ENCODE measurements at regions not wholly inside any gene's neighbourhood (a gene's known extent, or its start where the extent isn't known, plus 50 kb on each side); places are given as distances from the start of the nearest gene placed in this dataset.

DNA sequence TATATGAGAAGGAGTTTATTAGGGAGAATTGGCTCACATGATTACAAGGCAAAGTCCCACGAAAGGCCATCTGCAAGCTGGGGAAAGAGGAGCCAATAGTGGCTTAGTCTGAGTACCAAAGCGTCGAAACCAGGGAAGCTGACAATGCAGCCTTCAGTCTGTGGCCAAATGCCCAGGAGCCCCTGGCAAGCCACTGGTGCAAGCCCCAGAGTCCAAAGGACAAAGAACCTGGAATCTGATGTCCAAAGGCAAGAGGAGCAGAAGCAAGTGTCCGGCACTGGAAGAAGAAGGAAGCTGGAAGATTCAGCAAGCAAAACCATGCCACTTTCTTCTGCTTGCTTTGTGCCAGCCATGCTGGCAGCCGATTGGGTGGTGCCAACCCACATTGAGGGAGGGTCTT is 74.3 kb upstream of the NPAS2 start (continued):
- TF ChIP-seq BHLHE40 (IDR thresholded peaks at IDR 0.05; ENCODE audit: borderline replicate concordance in 1 of 2, low read depth in 2 of 2, low read length in 1 of 2) (no peak), JUND (IDR thresholded peaks at IDR 0.05; ENCODE audit: low read depth, low read length) (no peak)

DNA sequence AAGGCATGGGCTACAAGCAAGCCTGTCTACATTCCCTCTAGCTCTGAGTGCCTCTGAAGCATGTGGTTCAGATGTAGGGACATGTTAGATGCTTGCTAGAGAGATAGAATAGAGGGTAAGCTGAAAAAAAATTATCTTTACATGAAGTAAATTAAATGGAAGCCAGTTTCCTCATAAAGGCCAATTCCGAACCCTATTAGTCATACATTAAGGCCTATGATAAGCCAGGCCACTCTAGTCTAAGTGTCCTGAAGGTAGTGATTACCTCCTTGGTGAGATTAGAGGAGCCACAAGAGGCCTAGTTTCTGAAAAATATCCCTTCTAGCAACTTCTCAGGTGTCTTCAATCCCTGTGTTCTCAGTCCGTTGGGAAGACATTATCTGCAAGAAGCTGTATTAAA is 72.4 kb upstream of the NPAS2 start:
- H3K36me3 ChIP-seq (ENCODE audit: control insufficient read depth in 2 of 2, insufficient read depth in 2 of 2, low read length in 1 of 2) = no peaks in the 10 kb centered on the region
- no peaks in the 10 kb centered on the region; a peak in 1 of 4 replicates for H3K27me3 ChIP-seq (replicated peaks in 1 of 2; ENCODE audit: control insufficient read depth in 2 of 2, insufficient read depth in 2 of 2, low read length in 1 of 2)
- POLR2A ChIA-PET = no interaction called here
- H3K27ac ChIP-seq (ENCODE audit: control insufficient read depth, insufficient read depth) = no peak overlapping the region
- no peaks in the 10 kb centered on the region for H4K20me1 ChIP-seq (ENCODE audit: control insufficient read depth, insufficient read depth)
- SMC1A ChIA-PET (ENCODE audit: uncharacterized antibody, unreplicated experiment) = no interaction called here
- DNase-seq (ENCODE audit: low read depth, low spot score) (no peak), ATAC-seq (no peak), FAIRE-seq (no peak)
- BruUV-seq (replicated peaks) = no TSS peak
- H3K79me2 ChIP-seq (ENCODE audit: control insufficient read depth, insufficient read depth, low read length) = no peaks in the 10 kb centered on the region
- no peak overlapping the region for H3K9ac ChIP-seq (ENCODE audit: control insufficient read depth, insufficient read depth, low read length)
- intact Hi-C loops (cut with micrococcal nuclease; ENCODE audit: unreplicated experiment) (no loop called here), in situ Hi-C loops (cut with MboI) (no loop called here)
- CTCF ChIA-PET = no interaction called here
- H3K4me1 ChIP-seq (ENCODE audit: control insufficient read depth, insufficient read depth, low read length) = no peaks in the 10 kb centered on the region
- no peaks in the 10 kb centered on the region for H3K9me3 ChIP-seq (replicated peaks; ENCODE audit: control insufficient read depth, insufficient read depth, low read length)
- no peak overlapping the region for H3K4me3 ChIP-seq
- H3K4me2 ChIP-seq (ENCODE audit: control insufficient read depth, insufficient read depth) = no peak overlapping the region
- RAD21 ChIA-PET (ENCODE audit: unreplicated experiment) = no interaction called here
- 21% methylated on average over 2 of the region's 2 CpGs for WGBS (ENCODE audit: insufficient coverage, insufficient replicate concordance, low lambda C conversion rate, missing lambda C conversion rate)
- H2AFZ ChIP-seq (ENCODE audit: control insufficient read depth, low read depth, low read length) = no peak overlapping the region
- no peak for TF ChIP-seq PAX8 (IDR thresholded peaks at IDR 0.05)
- TF ChIP-seq, protein P1, sequence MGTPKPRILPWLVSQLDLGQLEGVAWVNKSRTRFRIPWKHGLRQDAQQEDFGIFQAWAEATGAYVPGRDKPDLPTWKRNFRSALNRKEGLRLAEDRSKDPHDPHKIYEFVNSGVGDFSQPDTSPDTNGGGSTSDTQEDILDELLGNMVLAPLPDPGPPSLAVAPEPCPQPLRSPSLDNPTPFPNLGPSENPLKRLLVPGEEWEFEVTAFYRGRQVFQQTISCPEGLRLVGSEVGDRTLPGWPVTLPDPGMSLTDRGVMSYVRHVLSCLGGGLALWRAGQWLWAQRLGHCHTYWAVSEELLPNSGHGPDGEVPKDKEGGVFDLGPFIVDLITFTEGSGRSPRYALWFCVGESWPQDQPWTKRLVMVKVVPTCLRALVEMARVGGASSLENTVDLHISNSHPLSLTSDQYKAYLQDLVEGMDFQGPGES (IDR thresholded peaks at IDR 0.05) = no peak
- TF ChIP-seq SMAD5 (IDR thresholded peaks at IDR 0.05; ENCODE audit: low read depth) = no peak
- TF ChIP-seq HDAC6 (IDR thresholded peaks at IDR 0.05; ENCODE audit: unreplicated experiment) = no peak
- TF ChIP-seq SIX5 (IDR thresholded peaks at IDR 0.05; ENCODE audit: low read depth, low read length, severe bottlenecking) = no peak
- TF ChIP-seq MTA3 (IDR thresholded peaks at IDR 0.05; ENCODE audit: borderline replicate concordance, low read length) = no peak
- no peak for TF ChIP-seq MYB (IDR thresholded peaks at IDR 0.05; ENCODE audit: borderline replicate concordance, low read depth, low read length)
- TF ChIP-seq, protein P2, sequence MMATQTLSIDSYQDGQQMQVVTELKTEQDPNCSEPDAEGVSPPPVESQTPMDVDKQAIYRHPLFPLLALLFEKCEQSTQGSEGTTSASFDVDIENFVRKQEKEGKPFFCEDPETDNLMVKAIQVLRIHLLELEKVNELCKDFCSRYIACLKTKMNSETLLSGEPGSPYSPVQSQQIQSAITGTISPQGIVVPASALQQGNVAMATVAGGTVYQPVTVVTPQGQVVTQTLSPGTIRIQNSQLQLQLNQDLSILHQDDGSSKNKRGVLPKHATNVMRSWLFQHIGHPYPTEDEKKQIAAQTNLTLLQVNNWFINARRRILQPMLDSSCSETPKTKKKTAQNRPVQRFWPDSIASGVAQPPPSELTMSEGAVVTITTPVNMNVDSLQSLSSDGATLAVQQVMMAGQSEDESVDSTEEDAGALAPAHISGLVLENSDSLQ (IDR thresholded peaks at IDR 0.05) = no peak
- TF ChIP-seq SMARCA5 (IDR thresholded peaks at IDR 0.05) = no peak
- TF ChIP-seq, protein P3, sequence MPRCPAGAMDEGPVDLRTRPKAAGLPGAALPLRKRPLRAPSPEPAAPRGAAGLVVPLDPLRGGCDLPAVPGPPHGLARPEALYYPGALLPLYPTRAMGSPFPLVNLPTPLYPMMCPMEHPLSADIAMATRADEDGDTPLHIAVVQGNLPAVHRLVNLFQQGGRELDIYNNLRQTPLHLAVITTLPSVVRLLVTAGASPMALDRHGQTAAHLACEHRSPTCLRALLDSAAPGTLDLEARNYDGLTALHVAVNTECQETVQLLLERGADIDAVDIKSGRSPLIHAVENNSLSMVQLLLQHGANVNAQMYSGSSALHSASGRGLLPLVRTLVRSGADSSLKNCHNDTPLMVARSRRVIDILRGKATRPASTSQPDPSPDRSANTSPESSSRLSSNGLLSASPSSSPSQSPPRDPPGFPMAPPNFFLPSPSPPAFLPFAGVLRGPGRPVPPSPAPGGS (IDR thresholded peaks at IDR 0.05; ENCODE audit: borderline replicate concordance, insufficient read depth, low read depth, low read length, poor library complexity, severe bottlenecking) = no peak
- TF ChIP-seq, protein P4, sequence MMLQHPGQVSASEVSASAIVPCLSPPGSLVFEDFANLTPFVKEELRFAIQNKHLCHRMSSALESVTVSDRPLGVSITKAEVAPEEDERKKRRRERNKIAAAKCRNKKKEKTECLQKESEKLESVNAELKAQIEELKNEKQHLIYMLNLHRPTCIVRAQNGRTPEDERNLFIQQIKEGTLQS (IDR thresholded peaks at IDR 0.05; ENCODE audit: borderline replicate concordance, extremely low read depth, low read depth, low read length) = no peak
- TF ChIP-seq, protein P5, sequence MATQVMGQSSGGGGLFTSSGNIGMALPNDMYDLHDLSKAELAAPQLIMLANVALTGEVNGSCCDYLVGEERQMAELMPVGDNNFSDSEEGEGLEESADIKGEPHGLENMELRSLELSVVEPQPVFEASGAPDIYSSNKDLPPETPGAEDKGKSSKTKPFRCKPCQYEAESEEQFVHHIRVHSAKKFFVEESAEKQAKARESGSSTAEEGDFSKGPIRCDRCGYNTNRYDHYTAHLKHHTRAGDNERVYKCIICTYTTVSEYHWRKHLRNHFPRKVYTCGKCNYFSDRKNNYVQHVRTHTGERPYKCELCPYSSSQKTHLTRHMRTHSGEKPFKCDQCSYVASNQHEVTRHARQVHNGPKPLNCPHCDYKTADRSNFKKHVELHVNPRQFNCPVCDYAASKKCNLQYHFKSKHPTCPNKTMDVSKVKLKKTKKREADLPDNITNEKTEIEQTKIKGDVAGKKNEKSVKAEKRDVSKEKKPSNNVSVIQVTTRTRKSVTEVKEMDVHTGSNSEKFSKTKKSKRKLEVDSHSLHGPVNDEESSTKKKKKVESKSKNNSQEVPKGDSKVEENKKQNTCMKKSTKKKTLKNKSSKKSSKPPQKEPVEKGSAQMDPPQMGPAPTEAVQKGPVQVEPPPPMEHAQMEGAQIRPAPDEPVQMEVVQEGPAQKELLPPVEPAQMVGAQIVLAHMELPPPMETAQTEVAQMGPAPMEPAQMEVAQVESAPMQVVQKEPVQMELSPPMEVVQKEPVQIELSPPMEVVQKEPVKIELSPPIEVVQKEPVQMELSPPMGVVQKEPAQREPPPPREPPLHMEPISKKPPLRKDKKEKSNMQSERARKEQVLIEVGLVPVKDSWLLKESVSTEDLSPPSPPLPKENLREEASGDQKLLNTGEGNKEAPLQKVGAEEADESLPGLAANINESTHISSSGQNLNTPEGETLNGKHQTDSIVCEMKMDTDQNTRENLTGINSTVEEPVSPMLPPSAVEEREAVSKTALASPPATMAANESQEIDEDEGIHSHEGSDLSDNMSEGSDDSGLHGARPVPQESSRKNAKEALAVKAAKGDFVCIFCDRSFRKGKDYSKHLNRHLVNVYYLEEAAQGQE (IDR thresholded peaks at IDR 0.05; ENCODE audit: low read depth, low read length) = no peak
- no peak for TF ChIP-seq NFYB (IDR thresholded peaks at IDR 0.05; ENCODE audit: insufficient read depth, low read depth, low read length)
- no peak for TF ChIP-seq RFX5 (IDR thresholded peaks at IDR 0.05; ENCODE audit: low read depth, low read length)
- no peak for TF ChIP-seq RUNX3 (IDR thresholded peaks at IDR 0.05; ENCODE audit: low read length)

Data from GM12878 (cell line).